DMS153 (cell line): ENCODE measurements at regions not wholly inside any gene's neighbourhood (a gene's known extent, or its start where the extent isn't known, plus 50 kb on each side); places are given as distances from the start of the nearest gene placed in this dataset.
"Not testable (repeated sequence)": the region's sequence is repeated elsewhere in the genome, so short reads cannot be mapped to it uniquely, and the experiment has no call there.

Source experiments
- DNase-seq: peaks from one replicate; lab custom pipeline; 2025; lab: John Stamatoyannopoulos, UW

DNA sequence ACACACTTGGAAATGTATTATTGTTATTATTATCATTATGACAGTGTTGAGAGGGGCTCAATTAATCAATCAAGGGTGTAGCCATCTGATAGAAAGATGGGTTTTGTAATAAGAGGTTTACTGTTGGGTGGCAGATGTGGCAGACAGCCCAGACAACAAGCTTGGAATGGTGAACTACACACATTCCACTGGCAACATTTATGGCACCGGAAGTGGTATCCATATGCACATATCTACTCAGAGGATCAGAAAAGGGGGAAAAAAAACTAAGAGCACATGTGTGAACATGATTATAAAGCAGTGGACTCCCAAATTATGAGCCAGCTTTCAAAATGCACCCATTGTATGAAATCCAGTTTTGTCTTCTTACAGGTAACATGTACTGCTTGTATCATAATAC lies 125.9 kb upstream of the ARX start:
- DNase-seq, result no peak

- DNase-seq, result no peak
Measured at GRCh38 chrX:25131055-25131454, 115.3 kb upstream of the ARX start.

- DNase-seq, result no peak
Measured at GRCh38 chrX:25130619-25131018, 114.9 kb upstream of the ARX start.

GRCh38 chrX:25125483-25125882 lies 109.7 kb upstream of the ARX start:
- no peak for DNase-seq

DNA sequence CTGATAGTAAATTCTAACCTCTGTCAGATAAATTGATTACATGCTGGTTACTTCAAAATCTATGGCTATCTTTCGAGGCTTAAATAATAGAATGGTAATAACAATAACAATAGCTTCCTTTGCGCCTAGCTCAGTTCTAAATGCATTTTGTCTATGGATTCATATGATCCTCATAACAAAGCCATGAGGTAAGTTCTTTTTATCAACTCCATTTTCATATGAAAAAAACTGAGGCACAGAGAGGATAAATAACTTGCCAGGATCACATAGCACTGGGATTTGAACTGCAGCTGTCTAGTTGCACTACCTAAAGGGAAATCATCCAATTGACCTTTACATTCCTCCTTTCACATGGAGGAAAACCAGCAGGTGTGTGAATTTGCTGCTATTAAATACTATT lies 108.6 kb upstream of the ARX start:
- no peak for DNase-seq

GRCh38 chrX:25112156-25112555 lies 96.4 kb upstream of the ARX start:
- no peak for DNase-seq

GRCh38 chrX:25108481-25108880 lies 92.7 kb upstream of the ARX start:
- DNase-seq, result no peak

DNA sequence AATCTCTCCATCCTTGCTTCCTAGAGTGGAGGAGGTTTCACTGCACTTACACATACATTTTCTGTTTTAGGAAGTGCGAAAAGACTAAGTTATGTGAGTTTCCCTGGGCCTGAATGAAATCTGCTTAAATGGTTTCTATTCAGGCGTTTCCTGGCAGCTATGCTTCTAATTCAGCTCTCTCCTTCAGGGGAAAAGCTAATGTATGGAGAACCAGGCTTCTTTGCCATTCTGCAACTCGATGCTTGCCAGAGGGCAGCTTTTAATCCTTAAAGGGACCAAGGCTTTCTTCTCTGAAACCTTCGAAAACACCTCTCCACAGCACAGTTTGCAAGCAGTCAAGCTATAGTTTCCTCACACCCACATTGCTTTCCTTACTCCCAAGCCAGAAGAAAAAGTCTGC lies 89.5 kb upstream of the ARX start:
- DNase-seq, result no peak

DNA sequence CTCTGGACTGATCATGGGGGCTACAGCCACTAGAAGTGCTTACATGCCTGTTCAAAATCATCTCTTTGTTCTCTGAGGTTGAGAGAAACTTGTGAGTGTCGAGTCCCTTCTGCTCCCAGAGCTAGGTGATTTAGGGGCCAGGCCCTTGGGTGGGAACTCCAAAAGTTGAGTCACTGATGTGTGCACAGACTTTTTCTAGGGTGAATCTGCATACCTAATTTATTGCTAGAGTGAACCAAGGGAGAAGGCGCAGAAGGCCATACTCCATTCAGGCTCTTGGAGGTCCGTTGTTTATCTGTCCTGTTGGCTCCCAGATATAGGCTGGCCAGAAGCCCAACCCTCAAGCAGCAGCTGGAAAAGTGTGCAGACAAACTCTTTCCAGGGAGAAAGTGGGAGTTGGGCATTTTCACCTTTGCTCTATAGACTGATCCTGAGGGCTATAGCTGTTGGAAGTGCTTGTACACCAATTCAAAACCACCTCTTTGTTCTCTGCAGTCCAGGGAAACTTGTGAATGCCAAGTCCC lies 80.8 kb upstream of the ARX start:
- no peak for DNase-seq

DNA sequence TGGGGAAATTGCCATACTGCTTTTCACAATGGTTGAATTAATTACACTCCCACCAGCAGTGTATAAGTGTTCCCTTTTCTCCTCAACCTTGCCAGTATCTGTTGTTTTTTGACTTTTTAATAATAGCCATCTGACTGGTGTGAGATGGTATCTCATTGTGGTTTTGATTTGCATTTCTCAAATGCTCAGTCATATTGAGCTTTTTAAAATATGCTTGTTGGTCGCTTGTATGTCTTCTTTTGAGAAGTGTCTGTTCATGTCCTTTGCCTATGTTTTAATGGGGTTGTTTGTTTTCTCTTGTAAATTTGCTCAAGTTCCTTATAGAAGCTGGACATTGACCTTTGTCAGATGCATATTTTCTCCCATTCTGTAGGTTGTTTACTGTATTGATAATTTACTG lies 75.4 kb upstream of the ARX start:
- not testable (repeated sequence) for DNase-seq

GRCh38 chrX:25084446-25084845 lies 68.7 kb upstream of the ARX start:
- no peak for DNase-seq

- no peak for DNase-seq
Measured at GRCh38 chrX:25083661-25084060, 67.9 kb upstream of the ARX start.

- DNase-seq, result no peak
Measured at GRCh38 chrX:25079020-25079419, 63.3 kb upstream of the ARX start.

- no peak for DNase-seq
Measured at GRCh38 chrX:25076941-25077500, 61.3 kb upstream of the ARX start.

- DNase-seq, result no peak
Measured at GRCh38 chrX:25072247-25072646, 56.5 kb upstream of the ARX start.

- DNase-seq, result no peak
Measured at GRCh38 chrX:25070038-25070437, 54.3 kb upstream of the ARX start.

DNA sequence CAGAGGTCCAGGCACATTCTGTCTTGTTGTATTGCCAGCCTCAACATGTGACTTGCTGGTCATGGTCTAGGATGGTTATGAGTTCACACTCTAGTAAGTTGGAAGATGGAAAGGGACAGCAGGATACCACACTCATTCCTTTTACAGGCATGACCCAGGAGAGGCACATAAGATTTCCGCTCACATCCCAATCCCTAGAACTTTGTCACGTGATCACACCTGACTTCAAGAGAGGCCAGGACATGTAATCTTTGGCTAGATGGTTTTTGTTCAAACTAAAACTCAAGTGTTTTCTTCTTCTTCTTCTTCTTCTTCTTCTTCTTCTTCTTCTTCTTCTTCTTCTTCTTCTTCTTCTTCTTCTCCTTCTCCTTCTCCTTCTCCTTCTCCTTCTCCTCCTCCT lies 53.4 kb upstream of the ARX start:
- DNase-seq, result no peak

GRCh38 chrX:25068340-25068739 lies 52.6 kb upstream of the ARX start:
- DNase-seq, result no peak

GRCh38 chrX:25067271-25068172 lies 51.8 kb upstream of the ARX start:
- no peak for DNase-seq

GRCh38 chrX:25066131-25066530 lies 50.4 kb upstream of the ARX start:
- no peak for DNase-seq
